ENCODE measurements at regions not wholly inside any gene's neighbourhood (a gene's known extent, or its start where the extent isn't known, plus 50 kb on each side); places are given as distances from the start of the nearest gene placed in this dataset.

DNA sequence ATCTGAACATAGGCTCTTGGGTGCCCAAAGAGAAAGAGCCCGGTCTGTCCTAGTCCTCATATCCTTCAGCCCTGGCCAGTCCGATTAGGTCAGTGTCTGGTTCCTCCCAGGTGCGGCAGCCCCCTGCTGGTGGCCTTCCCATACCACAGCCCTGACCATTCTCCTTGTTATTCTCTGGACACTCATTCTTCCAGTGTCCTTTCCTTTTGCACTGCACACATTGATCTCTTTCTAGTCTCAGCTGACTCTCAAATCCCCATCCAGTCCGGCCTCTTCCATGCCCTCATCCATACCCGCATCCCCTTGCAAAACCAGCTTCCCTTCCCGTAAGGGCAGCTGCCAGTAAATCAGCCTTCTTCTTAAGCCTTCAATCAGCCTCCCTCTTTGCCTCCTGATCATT is 1316.3 kb downstream of the TMEM121 start:
- TF ChIP-seq POLR2AphosphoS5 (IDR thresholded peaks at IDR 0.05; ENCODE audit: low read depth, low read length), result no peak
- no peak for TF ChIP-seq POLR2A (IDR thresholded peaks at IDR 0.05; ENCODE audit: low read depth, low read length)
- FAIRE-seq (no peak), DNase-seq (ENCODE audit: insufficient read length) (no peak)

- TF ChIP-seq POLR2A (IDR thresholded peaks at IDR 0.05; ENCODE audit: low read depth, low read length), result no peak
- TF ChIP-seq POLR2AphosphoS5 (IDR thresholded peaks at IDR 0.05; ENCODE audit: low read depth, low read length), result no peak
- no peak for TF ChIP-seq TAF1 (IDR thresholded peaks at IDR 0.05; ENCODE audit: borderline replicate concordance, low read depth, low read length)
- FAIRE-seq (no peak), DNase-seq (ENCODE audit: insufficient read length) (no peak)
Observed at GRCh38 chr14:106843386-106843785, 1317.0 kb downstream of the TMEM121 start.

DNA sequence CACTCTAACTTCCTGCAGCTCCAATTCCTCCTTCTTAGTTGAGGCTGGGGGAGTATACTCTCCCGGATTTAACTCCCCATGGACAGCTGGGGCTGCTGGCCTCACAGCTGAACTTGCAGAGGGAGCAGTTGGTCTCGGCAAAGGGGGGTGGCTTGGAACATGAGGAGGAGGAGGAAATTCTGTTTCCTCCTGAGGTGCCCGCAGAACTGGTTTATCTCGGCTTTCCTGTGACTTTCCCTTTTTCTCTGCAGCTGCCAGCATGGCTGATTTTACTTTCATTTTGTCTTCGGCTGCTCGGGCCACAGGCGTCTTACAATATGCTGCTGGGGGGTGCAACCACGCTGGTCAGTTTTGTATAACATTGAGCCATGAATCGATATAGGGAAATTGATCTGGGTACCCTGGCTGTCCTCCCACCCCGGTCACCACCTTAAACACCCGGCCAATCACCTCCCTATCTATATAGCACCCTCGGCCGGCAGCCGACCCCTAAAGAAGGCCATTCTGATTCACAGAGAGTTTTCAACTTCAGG is 1317.6 kb downstream of the TMEM121 start:
- no peak for DNase-seq (ENCODE audit: insufficient read length)
- FAIRE-seq, result peak; percentile 92
- TF ChIP-seq TAF1 (IDR thresholded peaks at IDR 0.05; ENCODE audit: borderline replicate concordance, low read depth, low read length) (peak; percentile 38; the same call in 1 of the 2 replicates), POLR2AphosphoS5 (IDR thresholded peaks at IDR 0.05; ENCODE audit: low read depth, low read length) (no peak; the same call in 1 of the 2 replicates)

GRCh38 chr14:106844608-106845285 is 1318.4 kb downstream of the TMEM121 start:
- TF ChIP-seq TAF1 (IDR thresholded peaks at IDR 0.05; ENCODE audit: borderline replicate concordance, low read depth, low read length) (no peak), POLR2AphosphoS5 (IDR thresholded peaks at IDR 0.05; ENCODE audit: low read depth, low read length) (0 out of 2 replicates have a peak, but pooled peaks have one; percentile 22), POLR2A (IDR thresholded peaks at IDR 0.05; ENCODE audit: low read depth, low read length) (peak; percentile 47; the same call in 1 of the 2 replicates)
- peak; percentile 52 for DNase-seq (ENCODE audit: insufficient read length)
- FAIRE-seq, result no peak

DNA sequence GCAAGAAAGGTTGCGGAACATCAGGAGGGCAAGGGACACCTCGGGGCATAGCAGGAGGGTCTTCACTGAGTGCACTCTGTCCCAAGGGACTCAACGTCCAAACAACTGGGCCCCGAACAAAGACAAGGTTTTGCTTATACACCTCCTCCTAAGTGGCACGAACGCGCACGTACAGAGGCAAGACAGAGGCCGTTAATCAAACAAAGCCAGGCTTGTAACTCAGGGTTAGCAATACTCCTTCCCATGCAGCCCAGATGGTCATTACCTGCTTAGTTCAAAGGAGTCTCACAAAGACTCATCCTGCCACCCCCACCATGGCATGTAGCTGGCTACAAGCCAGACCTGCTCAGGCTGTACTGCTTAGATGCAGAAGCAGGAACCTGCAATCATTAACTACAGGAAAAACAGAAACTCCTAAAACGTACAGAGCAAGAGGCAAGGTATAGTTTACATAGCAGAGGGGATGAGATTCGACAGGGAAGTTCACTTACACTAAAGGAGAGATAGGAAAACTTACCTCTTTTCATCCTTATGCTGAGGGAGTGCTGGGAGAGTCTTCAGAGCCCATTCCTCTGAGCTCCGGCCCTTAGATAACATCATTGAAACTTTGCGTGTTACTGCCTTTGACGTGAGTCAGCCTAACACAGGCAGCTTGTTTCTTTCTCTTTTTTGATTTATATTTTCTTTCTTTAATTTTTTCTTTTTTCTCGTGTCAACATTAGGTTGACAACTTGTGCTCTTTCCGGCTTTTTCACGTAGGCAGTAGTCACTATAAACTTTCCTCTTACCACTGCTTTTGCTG is 1319.1 kb downstream of the TMEM121 start:
- DNase-seq (ENCODE audit: insufficient read length), result peak; percentile 18
- peak; percentile 96 for FAIRE-seq
- no peak for TF ChIP-seq POLR2A (IDR thresholded peaks at IDR 0.05; ENCODE audit: low read depth, low read length)
- no peak for TF ChIP-seq POLR2AphosphoS5 (IDR thresholded peaks at IDR 0.05; ENCODE audit: low read depth, low read length)
- no peak for TF ChIP-seq TAF1 (IDR thresholded peaks at IDR 0.05; ENCODE audit: borderline replicate concordance, low read depth, low read length)

DNA sequence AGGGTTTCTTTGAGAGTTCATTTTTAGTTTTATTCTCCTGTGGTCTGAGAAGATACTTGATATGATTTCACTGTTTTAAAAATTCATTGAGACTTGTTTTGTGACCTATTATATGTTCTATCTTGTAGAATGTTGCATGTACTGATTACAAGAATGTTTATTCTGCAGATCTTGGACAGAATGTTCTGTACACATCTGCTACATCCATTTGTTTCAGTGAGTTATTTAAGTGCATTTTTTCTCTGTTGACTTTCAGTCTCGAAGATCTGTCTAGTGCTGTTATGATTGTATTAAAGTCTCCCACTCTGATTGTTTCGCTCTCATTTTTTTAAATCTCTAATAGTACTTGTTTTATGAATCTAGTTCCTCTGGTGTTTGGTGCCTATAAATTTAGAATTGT is 1319.8 kb downstream of the TMEM121 start:
- TF ChIP-seq TAF1 (IDR thresholded peaks at IDR 0.05; ENCODE audit: borderline replicate concordance, low read depth, low read length), result no peak
- no peak for TF ChIP-seq POLR2AphosphoS5 (IDR thresholded peaks at IDR 0.05; ENCODE audit: low read depth, low read length)
- no peak for TF ChIP-seq POLR2A (IDR thresholded peaks at IDR 0.05; ENCODE audit: low read depth, low read length)
- DNase-seq (ENCODE audit: insufficient read length), result no peak
- peak; percentile 67 for FAIRE-seq

GRCh38 chr14:106848330-106849121 is 1322.1 kb downstream of the TMEM121 start:
- FAIRE-seq, result peak; percentile 94
- TF ChIP-seq POLR2A (IDR thresholded peaks at IDR 0.05; ENCODE audit: low read depth, low read length) (no peak), TAF1 (IDR thresholded peaks at IDR 0.05; ENCODE audit: borderline replicate concordance, low read depth, low read length) (no peak), POLR2AphosphoS5 (IDR thresholded peaks at IDR 0.05; ENCODE audit: low read depth, low read length) (no peak)
- DNase-seq (ENCODE audit: insufficient read length), result no peak

GRCh38 chr14:106850913-106851825 is 1324.8 kb downstream of the TMEM121 start:
- no peak for DNase-seq (ENCODE audit: insufficient read length)
- FAIRE-seq, result peak; percentile 98
- TF ChIP-seq POLR2A (IDR thresholded peaks at IDR 0.05; ENCODE audit: low read depth, low read length) (peak; percentile 38; the same call in 1 of the 2 replicates), TAF1 (IDR thresholded peaks at IDR 0.05; ENCODE audit: borderline replicate concordance, low read depth, low read length) (no peak)

- no peak for DNase-seq (ENCODE audit: insufficient read length)
- TF ChIP-seq TAF1 (IDR thresholded peaks at IDR 0.05; ENCODE audit: borderline replicate concordance, low read depth, low read length) (no peak), POLR2A (IDR thresholded peaks at IDR 0.05; ENCODE audit: low read depth, low read length) (no peak), POLR2AphosphoS5 (IDR thresholded peaks at IDR 0.05; ENCODE audit: low read depth, low read length) (no peak)
- FAIRE-seq, result peak; percentile 97
Observed at GRCh38 chr14:106872611-106873446, 1346.4 kb downstream of the TMEM121 start.

DNA sequence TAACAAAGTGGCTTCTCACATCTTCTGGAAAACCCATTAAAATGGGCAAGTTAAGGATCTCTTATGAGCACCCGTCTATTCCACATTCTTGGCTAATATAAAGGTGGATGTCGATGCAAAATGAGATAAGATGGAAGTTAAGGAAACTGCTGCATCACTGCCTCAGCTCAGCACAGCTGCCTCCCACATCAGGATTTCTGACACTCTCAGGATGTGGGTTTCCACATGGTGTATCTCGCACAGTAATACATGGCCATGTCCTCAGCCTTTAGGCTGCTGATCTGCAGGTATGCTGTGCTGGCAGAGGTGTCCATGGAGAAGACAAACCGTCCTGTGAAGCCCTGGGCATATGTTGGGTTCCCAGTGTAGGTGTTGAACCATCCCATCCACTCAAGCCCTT is 1348.0 kb downstream of the TMEM121 start:
- DNase-seq (ENCODE audit: insufficient read length) (no peak), FAIRE-seq (peak; percentile 80)
- TF ChIP-seq TAF1 (IDR thresholded peaks at IDR 0.05; ENCODE audit: borderline replicate concordance, low read depth, low read length), result no peak
- no peak for TF ChIP-seq POLR2A (IDR thresholded peaks at IDR 0.05; ENCODE audit: low read depth, low read length)
- TF ChIP-seq POLR2AphosphoS5 (IDR thresholded peaks at IDR 0.05; ENCODE audit: low read depth, low read length), result no peak
